ENCODE measurements at regions not wholly inside any gene's neighbourhood (a gene's known extent, or its start where the extent isn't known, plus 50 kb on each side); places are given as distances from the start of the nearest gene placed in this dataset.
"Not testable (repeated sequence)": the region's sequence is repeated elsewhere in the genome, so short reads cannot be mapped to it uniquely, and the experiment has no call there.

DNA sequence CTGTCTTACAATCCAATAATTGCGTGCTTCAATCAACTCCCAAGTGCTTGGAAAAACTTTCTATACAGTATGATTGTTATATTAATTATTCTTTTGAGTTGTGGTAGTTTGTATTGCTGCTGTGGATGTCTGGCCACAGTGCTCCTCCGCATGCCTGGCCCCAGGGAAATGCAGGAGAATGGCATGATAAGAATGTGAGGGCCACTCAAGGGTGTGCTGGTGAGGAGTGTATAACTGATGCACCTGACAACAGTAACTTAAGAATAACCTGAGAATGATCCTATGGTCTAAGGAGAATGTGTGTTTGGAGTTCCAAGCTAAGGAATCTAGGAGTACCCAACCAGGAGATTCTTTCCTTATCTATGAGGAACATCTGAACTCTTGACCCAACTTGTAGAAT lies 152.9 kb upstream of the APC start:
- H3K4me1 ChIP-seq (ENCODE audit: control insufficient read depth in 1 of 2, insufficient read depth in 2 of 2, low read length in 2 of 2) = peaks cover 22 to 36% of the 10 kb centered on the region in 2 experiments
- no peak overlapping the region for H3K4me2 ChIP-seq (ENCODE audit: low read length)
- H3K4ac ChIP-seq (ENCODE audit: low read depth, low read length) = no peak overlapping the region
- H2BK12ac ChIP-seq (ENCODE audit: low read length) = no peak overlapping the region
- H3K27me3 ChIP-seq (ENCODE audit: insufficient read depth, low read length) = no peaks in the 10 kb centered on the region
- no peak overlapping the region for H2AK5ac ChIP-seq (ENCODE audit: low read length)
- no peak overlapping the region for H4K12ac ChIP-seq (ENCODE audit: low read depth, low read length)
- H3K79me2 ChIP-seq (ENCODE audit: control insufficient read depth, insufficient read depth, low read length, poor library complexity) = no peaks in the 10 kb centered on the region
- H4K91ac ChIP-seq (ENCODE audit: low read depth, low read length) = no peak overlapping the region
- WGBS (ENCODE audit: extremely low coverage, insufficient coverage, insufficient read length) = no CpG with 5 or more reads among the region's 2 CpGs
- no peak overlapping the region for H3K23ac ChIP-seq (ENCODE audit: low read length)
- no peak overlapping the region for H2BK5ac ChIP-seq (ENCODE audit: low read depth, low read length, poor library complexity)
- H3K27ac ChIP-seq (ENCODE audit: low read depth, low read length) = no peak overlapping the region
- H3K18ac ChIP-seq (ENCODE audit: low read length) = no peak overlapping the region
- no peak overlapping the region for H4K8ac ChIP-seq (ENCODE audit: low read depth, low read length)
- H3K4me3 ChIP-seq (ENCODE audit: low read depth, low read length) = no peak overlapping the region
- peaks cover 9% of the 10 kb centered on the region for H3K79me1 ChIP-seq (ENCODE audit: low read length)
- H3K9me3 ChIP-seq (ENCODE audit: insufficient read depth, low read depth, low read length) = peaks cover 2% of the 10 kb centered on the region
- H3K36me3 ChIP-seq (ENCODE audit: control insufficient read depth in 1 of 2, insufficient read depth in 2 of 2, low read length in 2 of 2) = no peaks in the 10 kb centered on the region
- no peak overlapping the region for H3K9ac ChIP-seq (ENCODE audit: low read length)
- no peak overlapping the region for H2AFZ ChIP-seq (ENCODE audit: insufficient read depth, low read length, poor library complexity)
- no peak overlapping the region for H2BK120ac ChIP-seq (ENCODE audit: insufficient read depth, low read length, poor library complexity)
- H3K14ac ChIP-seq (ENCODE audit: low read length) = no peak overlapping the region
- DNase-seq = peak; percentile 35 to 79

- H3K27ac ChIP-seq (ENCODE audit: low read depth, low read length) = no peak overlapping the region
- DNase-seq = no peak
- H3K79me2 ChIP-seq (ENCODE audit: control insufficient read depth, insufficient read depth, low read length, poor library complexity) = no peaks in the 10 kb centered on the region
- H4K12ac ChIP-seq (ENCODE audit: low read depth, low read length) = no peak overlapping the region
- H3K4me3 ChIP-seq (ENCODE audit: low read depth, low read length) = no peak overlapping the region
- WGBS (ENCODE audit: extremely low coverage, insufficient coverage, insufficient read length) = no CpG with 5 or more reads among the region's 8 CpGs
- H3K4ac ChIP-seq (ENCODE audit: low read depth, low read length) = no peak overlapping the region
- no peak overlapping the region for H2BK12ac ChIP-seq (ENCODE audit: low read length)
- H3K9ac ChIP-seq (ENCODE audit: low read length) = no peak overlapping the region
- H3K79me1 ChIP-seq (ENCODE audit: low read length) = no peaks in the 10 kb centered on the region
- H3K14ac ChIP-seq (ENCODE audit: low read length) = no peak overlapping the region
- H2AFZ ChIP-seq (ENCODE audit: insufficient read depth, low read length, poor library complexity) = no peak overlapping the region
- no peak overlapping the region for H3K4me2 ChIP-seq (ENCODE audit: low read length)
- H3K9me3 ChIP-seq (ENCODE audit: insufficient read depth, low read depth, low read length) = peaks cover 2% of the 10 kb centered on the region
- H4K8ac ChIP-seq (ENCODE audit: low read depth, low read length) = no peak overlapping the region
- no peak overlapping the region for H2BK120ac ChIP-seq (ENCODE audit: insufficient read depth, low read length, poor library complexity)
- no peak overlapping the region for H4K91ac ChIP-seq (ENCODE audit: low read depth, low read length)
- no peak overlapping the region for H2BK5ac ChIP-seq (ENCODE audit: low read depth, low read length, poor library complexity)
- no peaks in the 10 kb centered on the region for H3K36me3 ChIP-seq (ENCODE audit: control insufficient read depth in 1 of 2, insufficient read depth in 2 of 2, low read length in 2 of 2)
- H2AK5ac ChIP-seq (ENCODE audit: low read length) = no peak overlapping the region
- no peaks in the 10 kb centered on the region for H3K27me3 ChIP-seq (ENCODE audit: insufficient read depth, low read length)
- H3K23ac ChIP-seq (ENCODE audit: low read length) = no peak overlapping the region
- H3K18ac ChIP-seq (ENCODE audit: low read length) = no peak overlapping the region
- H3K4me1 ChIP-seq (ENCODE audit: control insufficient read depth in 1 of 2, insufficient read depth in 2 of 2, low read length in 2 of 2) = peaks cover 13 to 27% of the 10 kb centered on the region in 2 experiments
These were observed 151.1 kb upstream of the APC start for GRCh38 chr5:112586596-112587062.

DNA sequence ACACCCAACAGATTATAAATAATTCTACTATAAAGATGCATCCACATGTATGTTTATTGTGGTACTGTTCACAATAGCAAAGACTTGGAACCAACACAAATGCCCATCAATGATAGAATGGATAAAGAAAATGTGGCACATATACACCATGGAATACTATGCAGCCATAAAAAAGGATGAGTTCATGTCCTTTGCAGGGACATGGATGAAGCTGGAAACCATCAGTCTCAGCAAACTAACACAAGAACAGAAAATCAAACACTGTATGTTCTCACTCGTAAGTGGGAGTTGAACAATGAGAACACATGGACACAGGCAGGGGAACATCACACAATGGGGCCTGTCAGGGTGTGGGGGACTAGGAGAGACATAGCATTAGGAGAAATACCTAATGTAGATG lies 146.8 kb upstream of the APC start:
- not testable (repeated sequence) for H3K9ac ChIP-seq (ENCODE audit: low read length)
- no CpG with 5 or more reads among the region's 1 CpG for WGBS (ENCODE audit: extremely low coverage, insufficient coverage, insufficient read length)

GRCh38 chr5:112594095-112594850 lies 143.4 kb upstream of the APC start:
- H2AFZ ChIP-seq (ENCODE audit: insufficient read depth, low read length, poor library complexity) = no peak overlapping the region
- no peak overlapping the region for H3K14ac ChIP-seq (ENCODE audit: low read length)
- no peak overlapping the region for H3K18ac ChIP-seq (ENCODE audit: low read length)
- no peaks in the 10 kb centered on the region for H3K4me1 ChIP-seq (ENCODE audit: control insufficient read depth in 1 of 2, insufficient read depth in 2 of 2, low read length in 2 of 2)
- H3K4me3 ChIP-seq (ENCODE audit: low read depth, low read length) = no peak overlapping the region
- no peak overlapping the region for H2BK12ac ChIP-seq (ENCODE audit: low read length)
- H3K27ac ChIP-seq (ENCODE audit: low read depth, low read length) = no peak overlapping the region
- H2AK5ac ChIP-seq (ENCODE audit: low read length) = no peak overlapping the region
- no peaks in the 10 kb centered on the region for H3K9me3 ChIP-seq (ENCODE audit: insufficient read depth, low read depth, low read length)
- no peak overlapping the region for H4K91ac ChIP-seq (ENCODE audit: low read depth, low read length)
- H3K23ac ChIP-seq (ENCODE audit: low read length) = no peak overlapping the region
- H2BK5ac ChIP-seq (ENCODE audit: low read depth, low read length, poor library complexity) = no peak overlapping the region
- no peak overlapping the region for H3K4me2 ChIP-seq (ENCODE audit: low read length)
- no peaks in the 10 kb centered on the region for H3K79me2 ChIP-seq (ENCODE audit: control insufficient read depth, insufficient read depth, low read length, poor library complexity)
- DNase-seq = no peak
- no peak overlapping the region for H4K12ac ChIP-seq (ENCODE audit: low read depth, low read length)
- H3K9ac ChIP-seq (ENCODE audit: low read length) = no peak overlapping the region
- no CpG with 5 or more reads among the region's 6 CpGs for WGBS (ENCODE audit: extremely low coverage, insufficient coverage, insufficient read length)
- no peaks in the 10 kb centered on the region for H3K79me1 ChIP-seq (ENCODE audit: low read length)
- no peaks in the 10 kb centered on the region for H3K36me3 ChIP-seq (ENCODE audit: control insufficient read depth in 1 of 2, insufficient read depth in 2 of 2, low read length in 2 of 2)
- no peak overlapping the region for H2BK120ac ChIP-seq (ENCODE audit: insufficient read depth, low read length, poor library complexity)
- no peak overlapping the region for H4K8ac ChIP-seq (ENCODE audit: low read depth, low read length)
- no peak overlapping the region for H3K4ac ChIP-seq (ENCODE audit: low read depth, low read length)
- H3K27me3 ChIP-seq (ENCODE audit: insufficient read depth, low read length) = no peaks in the 10 kb centered on the region

More for the DNA sequence above, 146.8 kb upstream of the APC start:
- not testable (repeated sequence) for H3K4me2 ChIP-seq (ENCODE audit: low read length); H2AK5ac ChIP-seq (ENCODE audit: low read length); H3K4me3 ChIP-seq (ENCODE audit: low read depth, low read length); H3K9me3 ChIP-seq (ENCODE audit: insufficient read depth, low read depth, low read length); H4K8ac ChIP-seq (ENCODE audit: low read depth, low read length); H3K4ac ChIP-seq (ENCODE audit: low read depth, low read length); H3K79me2 ChIP-seq (ENCODE audit: control insufficient read depth, insufficient read depth, low read length, poor library complexity); H3K18ac ChIP-seq (ENCODE audit: low read length); H2BK5ac ChIP-seq (ENCODE audit: low read depth, low read length, poor library complexity); H3K27me3 ChIP-seq (ENCODE audit: insufficient read depth, low read length); H3K23ac ChIP-seq (ENCODE audit: low read length); H3K79me1 ChIP-seq (ENCODE audit: low read length); H3K4me1 ChIP-seq (ENCODE audit: control insufficient read depth in 1 of 2, insufficient read depth in 2 of 2, low read length in 2 of 2); H4K91ac ChIP-seq (ENCODE audit: low read depth, low read length); H2BK12ac ChIP-seq (ENCODE audit: low read length); H3K14ac ChIP-seq (ENCODE audit: low read length); H2BK120ac ChIP-seq (ENCODE audit: insufficient read depth, low read length, poor library complexity); H2AFZ ChIP-seq (ENCODE audit: insufficient read depth, low read length, poor library complexity); DNase-seq; H3K27ac ChIP-seq (ENCODE audit: low read depth, low read length); H3K36me3 ChIP-seq (ENCODE audit: control insufficient read depth in 1 of 2, insufficient read depth in 2 of 2, low read length in 2 of 2); H4K12ac ChIP-seq (ENCODE audit: low read depth, low read length)
